ENCODE measurements at regions not wholly inside any gene's neighbourhood (a gene's known extent, or its start where the extent isn't known, plus 50 kb on each side); places are given as distances from the start of the nearest gene placed in this dataset.

DNA sequence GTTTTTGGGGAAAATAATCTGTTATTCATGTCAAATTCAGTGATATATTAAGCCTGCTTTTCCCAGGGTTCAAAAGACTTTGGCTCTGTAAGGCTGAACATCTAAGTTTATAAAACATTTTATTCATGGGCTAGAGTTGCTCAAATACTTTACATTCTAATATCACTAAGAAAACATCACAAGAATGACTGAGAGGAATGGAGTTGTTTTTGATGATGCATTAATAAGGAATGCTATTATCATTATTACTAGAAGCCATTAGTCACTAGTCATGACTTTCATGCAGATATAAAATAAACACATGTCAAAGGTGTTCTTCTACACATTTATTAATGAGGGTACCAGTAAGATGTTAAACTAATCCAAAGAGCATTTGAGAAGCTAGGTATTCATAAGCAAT lies 185.5 kb upstream of the KCNN2 start:
- TF ChIP-seq EZH2phosphoT487 (IDR thresholded peaks at IDR 0.05; ENCODE audit: borderline replicate concordance, low read length) (no peak), CTCF (IDR thresholded peaks at IDR 0.05; ENCODE audit: low read depth, low read length, poor library complexity, severe bottlenecking) (no peak)
- Histone ChIP-seq H3K36me3 (ENCODE audit: control insufficient read depth, low read length) (no peaks in the 10 kb centered on the region), H3K9me2 (replicated peaks; ENCODE audit: control insufficient read depth, low read length) (no peaks in the 10 kb centered on the region), H3K4me2 (ENCODE audit: low read length) (no peak overlapping the region), H3K9me3 (ENCODE audit: control insufficient read depth, insufficient read depth, low read length) (no peaks in the 10 kb centered on the region), H3K79me2 (ENCODE audit: control insufficient read depth, low read length) (no peaks in the 10 kb centered on the region), H3F3A (ENCODE audit: control insufficient read depth, insufficient read depth) (no peaks in the 10 kb centered on the region), H3K27ac (ENCODE audit: low read depth, low read length) (no peak overlapping the region), H3K27me3 (ENCODE audit: control insufficient read depth, low read length) (no peaks in the 10 kb centered on the region), H3K4me3 (ENCODE audit: low read length) (no peak overlapping the region), H3K4me1 (ENCODE audit: control insufficient read depth, low read length) (no peaks in the 10 kb centered on the region), H4K20me1 (ENCODE audit: control insufficient read depth, insufficient read depth, low read depth, low read length) (no peaks in the 10 kb centered on the region)

- H3K4me1 ChIP-seq (ENCODE audit: control insufficient read depth, low read length), result no peaks in the 10 kb centered on the region
- H4K20me1 ChIP-seq (ENCODE audit: control insufficient read depth, insufficient read depth, low read depth, low read length), result no peaks in the 10 kb centered on the region
- H3K9me2 ChIP-seq (replicated peaks; ENCODE audit: control insufficient read depth, low read length), result no peaks in the 10 kb centered on the region
- no peak overlapping the region for H3K27ac ChIP-seq (ENCODE audit: low read depth, low read length)
- no peak overlapping the region for H3K4me3 ChIP-seq (ENCODE audit: low read length)
- no peaks in the 10 kb centered on the region for H3K27me3 ChIP-seq (ENCODE audit: control insufficient read depth, low read length)
- TF ChIP-seq EZH2phosphoT487 (IDR thresholded peaks at IDR 0.05; ENCODE audit: borderline replicate concordance, low read length) (no peak), CTCF (IDR thresholded peaks at IDR 0.05; ENCODE audit: low read depth, low read length, poor library complexity, severe bottlenecking) (no peak)
- H3K79me2 ChIP-seq (ENCODE audit: control insufficient read depth, low read length), result no peaks in the 10 kb centered on the region
- no peaks in the 10 kb centered on the region for H3F3A ChIP-seq (ENCODE audit: control insufficient read depth, insufficient read depth)
- no peaks in the 10 kb centered on the region for H3K36me3 ChIP-seq (ENCODE audit: control insufficient read depth, low read length)
- H3K9me3 ChIP-seq (ENCODE audit: control insufficient read depth, insufficient read depth, low read length), result no peaks in the 10 kb centered on the region
- H3K4me2 ChIP-seq (ENCODE audit: low read length), result no peak overlapping the region
Measured at GRCh38 chr5:114179134-114179533, 182.7 kb upstream of the KCNN2 start.

- no peak overlapping the region for H3K27ac ChIP-seq (ENCODE audit: low read depth, low read length)
Measured at GRCh38 chr5:114184006-114184405, 177.9 kb upstream of the KCNN2 start.

More at GRCh38 chr5:114184006-114184405, 177.9 kb upstream of the KCNN2 start:
- Histone ChIP-seq H3K27me3 (ENCODE audit: control insufficient read depth, low read length) (no peaks in the 10 kb centered on the region), H3K4me1 (ENCODE audit: control insufficient read depth, low read length) (no peaks in the 10 kb centered on the region), H3K9me3 (ENCODE audit: control insufficient read depth, insufficient read depth, low read length) (no peaks in the 10 kb centered on the region), H3K4me3 (ENCODE audit: low read length) (no peak overlapping the region), H3F3A (ENCODE audit: control insufficient read depth, insufficient read depth) (no peaks in the 10 kb centered on the region), H3K9me2 (replicated peaks; ENCODE audit: control insufficient read depth, low read length) (no peaks in the 10 kb centered on the region), H3K4me2 (ENCODE audit: low read length) (no peak overlapping the region), H3K36me3 (ENCODE audit: control insufficient read depth, low read length) (no peaks in the 10 kb centered on the region), H3K79me2 (ENCODE audit: control insufficient read depth, low read length) (no peaks in the 10 kb centered on the region), H4K20me1 (ENCODE audit: control insufficient read depth, insufficient read depth, low read depth, low read length) (no peaks in the 10 kb centered on the region)
- no peak for TF ChIP-seq EZH2phosphoT487 (IDR thresholded peaks at IDR 0.05; ENCODE audit: borderline replicate concordance, low read length)
- no peak for TF ChIP-seq CTCF (IDR thresholded peaks at IDR 0.05; ENCODE audit: low read depth, low read length, poor library complexity, severe bottlenecking)
